ENCODE measurements at regions not wholly inside any gene's neighbourhood (a gene's known extent, or its start where the extent isn't known, plus 50 kb on each side); places are given as distances from the start of the nearest gene placed in this dataset.

DNA sequence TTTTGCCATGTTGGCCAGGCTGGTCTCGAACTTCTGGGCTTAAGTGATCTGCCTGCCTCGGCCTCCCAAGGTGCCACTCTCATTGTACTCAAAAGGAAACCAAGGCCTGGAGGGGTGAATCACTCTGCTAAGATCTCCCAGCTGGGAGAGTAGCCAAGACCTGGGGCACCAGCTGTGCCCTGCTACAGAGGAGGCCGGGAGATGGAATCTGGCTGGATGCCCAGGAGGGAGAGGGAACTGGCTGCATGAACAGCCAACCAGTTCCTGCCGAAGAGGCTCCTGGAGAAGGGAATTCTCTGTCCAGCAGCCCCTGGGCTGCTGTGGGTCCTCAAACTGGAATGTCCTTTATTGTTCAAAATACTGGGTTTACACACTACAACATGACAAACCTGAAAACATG, 238.7 kb upstream of the CIBAR2 start:
- no peak for DNase-seq

DNA sequence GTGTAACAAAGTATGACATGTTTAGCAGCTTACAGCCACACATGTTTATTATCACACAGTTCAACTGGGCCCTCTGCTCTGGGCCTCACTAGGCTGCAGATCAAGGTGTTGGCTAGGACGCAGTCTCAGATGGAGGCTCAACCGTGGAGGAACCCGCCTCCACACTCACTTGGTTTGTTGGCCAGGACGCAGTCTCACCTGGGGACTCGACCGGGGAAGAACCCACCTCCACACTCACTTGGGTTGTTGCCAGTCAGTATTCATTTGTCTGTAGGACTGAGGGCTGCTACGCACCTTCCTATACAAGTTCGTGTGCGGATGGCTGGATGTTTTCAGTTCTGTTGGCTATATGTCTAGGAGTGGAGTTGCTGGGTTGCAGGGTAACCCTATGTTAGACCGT, 240.7 kb upstream of the CIBAR2 start:
- no peak for DNase-seq

DNA sequence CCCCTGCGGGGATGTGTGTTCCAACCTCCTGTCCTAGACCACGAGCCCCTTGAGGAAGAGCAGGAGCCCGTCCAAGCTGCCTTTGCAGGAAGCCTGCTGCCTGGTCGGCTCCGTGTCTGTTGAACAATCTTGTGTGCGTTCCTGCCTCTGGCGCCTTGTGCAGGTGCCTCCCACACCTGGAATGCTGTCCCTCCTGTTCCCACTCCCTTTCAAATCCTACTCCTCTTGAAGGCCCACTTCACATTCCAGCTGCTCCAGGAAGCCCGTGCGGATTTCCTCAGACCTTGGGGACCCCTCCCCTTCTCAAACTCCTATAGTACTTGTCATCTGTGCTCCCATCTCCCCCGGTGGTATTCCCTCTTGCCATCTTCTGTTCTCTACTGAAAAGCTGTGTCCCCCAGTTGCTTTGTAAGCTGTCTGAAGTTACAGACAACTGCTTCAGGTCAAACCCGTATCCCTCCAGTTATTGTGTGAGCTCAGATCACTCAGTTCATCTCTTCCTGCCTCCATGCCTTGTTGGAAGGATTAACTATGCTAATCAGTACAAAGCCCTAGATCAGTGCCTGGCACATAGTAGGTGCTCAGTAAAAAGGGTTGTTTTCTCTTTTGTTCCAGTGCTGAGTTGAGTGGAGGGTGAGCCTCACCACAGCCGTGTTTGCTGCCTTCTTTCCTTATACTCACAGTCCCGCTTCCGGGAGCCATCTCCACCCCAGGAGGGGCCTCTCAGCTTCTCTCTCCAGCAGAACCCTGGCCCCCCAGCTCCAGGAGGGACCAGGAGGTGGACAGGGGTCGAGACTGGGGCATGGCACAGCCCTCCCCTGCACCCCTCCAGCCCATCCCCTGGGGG, 241.8 kb upstream of the CIBAR2 start:
- no peak for DNase-seq

DNA sequence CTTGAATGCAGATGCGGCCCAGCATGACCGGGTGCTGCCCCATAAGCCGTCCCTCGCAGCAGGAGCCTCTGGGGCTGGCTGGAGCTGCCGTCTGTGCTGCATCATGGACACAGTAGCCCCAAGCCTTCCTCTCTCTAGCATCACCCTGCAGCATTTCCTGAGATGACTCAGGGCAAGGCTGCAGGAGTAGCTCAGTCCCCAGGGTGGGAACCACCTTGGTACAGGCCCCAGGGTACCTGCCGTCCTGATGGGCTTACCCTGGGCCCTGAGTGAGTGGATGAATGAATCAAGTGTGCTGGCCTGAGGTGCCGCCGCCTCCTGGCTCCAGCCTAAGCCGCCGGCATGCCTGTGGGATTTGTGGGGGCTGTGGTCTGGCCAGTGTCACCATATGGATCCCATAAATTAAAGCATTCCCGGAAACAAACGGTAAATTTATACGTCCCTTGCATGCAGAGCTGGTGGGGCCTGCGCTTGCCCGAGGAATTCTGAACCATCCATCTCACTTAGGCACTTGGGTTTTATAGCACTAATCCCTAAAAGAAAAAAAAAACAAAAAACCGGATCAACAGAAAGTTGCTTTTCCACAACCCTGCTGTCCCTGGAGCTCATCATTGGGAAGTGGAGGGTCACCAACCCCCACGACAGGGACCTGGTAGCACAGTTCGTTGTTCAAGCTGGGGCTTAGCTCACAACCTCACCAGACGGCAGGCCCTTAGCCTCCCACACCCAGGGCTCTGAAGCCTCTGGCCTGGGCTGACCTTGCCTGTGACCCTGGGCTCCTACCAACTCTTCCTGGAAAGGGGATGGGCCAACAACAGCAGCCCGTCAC, 242.6 kb upstream of the CIBAR2 start:
- no peak for DNase-seq

DNA sequence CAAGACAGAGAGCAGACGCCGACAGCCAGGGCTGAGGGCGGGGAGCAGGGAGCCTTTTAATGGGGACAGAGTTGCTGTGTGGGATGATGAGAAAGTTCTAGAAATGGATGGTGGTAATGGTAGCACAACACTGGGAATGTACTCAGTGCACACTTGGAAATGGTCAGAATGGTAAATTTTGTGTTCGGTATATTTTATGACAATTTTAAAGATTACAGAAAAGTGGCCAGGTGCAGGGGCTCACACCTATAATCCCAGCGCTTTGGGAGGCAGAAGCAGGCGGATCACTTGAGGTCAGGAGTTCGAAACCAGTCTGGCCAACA, 243.2 kb upstream of the CIBAR2 start:
- DNase-seq: no peak

DNA sequence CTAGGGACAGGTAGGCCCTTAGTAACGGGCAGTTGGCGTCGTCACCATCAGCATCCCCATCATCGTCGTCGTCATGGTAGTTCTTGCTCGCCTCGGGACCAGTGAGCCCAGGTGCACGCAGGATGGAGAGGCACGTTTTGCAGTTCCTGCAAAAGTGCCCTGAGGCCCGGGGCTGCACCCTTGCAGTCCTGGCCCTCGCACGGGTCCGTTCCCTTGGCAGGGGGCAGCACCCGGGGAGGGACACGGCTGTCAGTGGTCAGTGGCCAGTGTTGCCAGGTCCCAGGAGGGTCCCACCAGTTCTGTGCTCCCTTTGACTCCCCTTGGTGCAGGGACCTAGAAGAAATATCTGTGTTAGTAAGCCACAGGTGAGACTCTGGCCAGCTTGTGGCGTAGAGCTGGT, 243.9 kb upstream of the CIBAR2 start:
- DNase-seq: no peak

DNA sequence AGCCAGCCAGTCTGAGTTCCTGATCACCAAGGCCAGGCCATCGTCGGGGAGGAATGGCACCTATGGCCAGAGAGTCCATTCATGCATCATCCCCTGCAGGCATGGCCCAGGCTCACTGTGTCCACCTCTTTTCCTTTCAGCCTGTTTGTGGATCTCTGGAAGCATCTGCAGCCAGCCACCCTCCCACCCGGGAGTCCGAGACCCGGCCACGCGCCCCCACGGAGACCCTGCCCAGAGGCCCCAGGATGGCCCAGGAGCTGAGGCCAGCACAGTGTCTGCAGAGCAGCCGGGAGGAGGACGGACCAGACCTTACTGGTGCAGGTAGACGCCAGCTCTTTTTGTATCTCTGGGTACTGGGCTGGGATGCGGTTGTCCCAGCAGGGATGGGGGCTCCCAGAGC, 245.1 kb upstream of the CIBAR2 start:
- no peak for DNase-seq

DNA sequence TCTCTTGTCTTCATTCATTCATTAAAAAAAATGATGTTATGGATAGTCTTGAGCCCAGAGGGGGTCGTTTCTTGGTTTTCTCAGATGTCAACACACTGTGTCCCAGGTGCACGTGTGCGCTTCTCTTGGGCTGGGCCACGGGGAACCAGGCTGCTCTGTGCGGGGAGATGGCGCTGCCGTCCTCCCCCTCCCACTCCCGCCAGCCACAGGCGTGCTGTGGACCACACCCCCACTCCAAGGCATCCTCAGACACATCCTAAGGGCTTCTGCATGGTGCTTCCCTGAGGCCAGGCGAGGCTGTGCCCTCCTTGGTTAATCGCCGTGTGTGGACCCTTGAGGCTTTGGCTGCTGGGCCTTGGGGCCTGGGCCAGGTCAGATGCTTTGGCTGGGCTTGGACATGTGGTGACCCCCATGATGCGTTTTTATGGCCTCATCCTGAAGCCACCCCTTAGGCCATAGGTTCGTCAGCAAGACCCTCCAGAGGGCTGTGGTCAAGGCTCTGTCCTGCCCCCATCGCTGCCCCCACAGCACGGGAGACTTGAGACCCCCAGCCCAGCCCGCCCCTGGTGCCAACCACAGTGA, 245.7 kb upstream of the CIBAR2 start:
- no peak for DNase-seq

DNA sequence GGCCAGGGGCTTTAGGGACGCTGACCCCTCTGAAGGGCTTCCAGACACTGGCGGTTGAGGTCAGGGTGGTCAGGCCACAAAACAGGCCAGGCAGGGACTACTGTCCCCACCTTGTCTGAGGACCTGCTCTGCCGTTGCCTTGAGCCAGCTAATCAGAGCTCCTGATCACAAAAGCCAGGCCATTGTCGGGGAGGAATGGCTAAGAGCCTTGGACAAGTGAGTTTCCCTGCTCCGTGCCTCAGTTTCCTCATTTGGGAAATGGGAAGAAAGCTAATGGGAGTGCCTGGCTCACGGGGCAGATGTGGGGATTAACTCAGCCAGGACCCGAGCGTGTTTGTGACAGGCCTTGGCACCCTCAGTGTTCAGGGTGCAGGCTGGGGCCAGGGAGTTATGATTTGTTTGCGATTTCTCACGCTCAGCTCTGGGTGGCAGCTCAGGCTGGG, 246.5 kb upstream of the CIBAR2 start:
- no peak for DNase-seq

DNA sequence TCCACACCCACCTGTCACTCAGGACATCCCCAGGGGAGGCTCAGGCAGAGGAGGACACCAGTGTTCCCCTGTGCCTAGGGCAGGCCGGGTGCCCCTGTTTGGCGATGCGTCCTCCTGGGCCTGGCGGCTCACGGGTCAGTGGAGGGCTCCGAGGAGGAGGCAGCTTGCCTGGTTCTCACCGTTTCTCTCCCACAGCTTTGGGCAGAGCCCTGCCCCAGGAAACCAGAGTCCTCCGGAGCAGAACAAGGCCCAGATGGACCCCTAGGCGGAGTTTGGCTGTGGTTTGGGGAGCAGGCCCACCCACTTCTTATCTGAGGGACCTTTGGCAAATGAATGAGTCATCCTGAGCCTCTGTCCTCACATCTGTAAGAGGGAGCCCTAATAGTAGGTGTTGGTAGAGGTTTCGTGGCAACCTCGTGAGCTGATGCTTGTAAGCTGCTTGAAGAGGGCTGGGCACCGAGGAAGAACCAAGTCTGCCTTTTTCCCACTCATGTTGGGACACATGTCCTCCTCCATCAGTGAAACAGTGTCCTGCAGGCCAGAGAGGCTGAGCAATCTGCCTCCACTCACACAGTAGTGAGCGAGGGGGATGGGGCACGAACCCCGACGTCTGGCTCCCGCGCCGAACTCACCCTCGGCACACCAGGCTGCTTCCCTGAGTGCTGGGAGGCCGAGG, 247.0 kb upstream of the CIBAR2 start:
- no peak for DNase-seq

DNA sequence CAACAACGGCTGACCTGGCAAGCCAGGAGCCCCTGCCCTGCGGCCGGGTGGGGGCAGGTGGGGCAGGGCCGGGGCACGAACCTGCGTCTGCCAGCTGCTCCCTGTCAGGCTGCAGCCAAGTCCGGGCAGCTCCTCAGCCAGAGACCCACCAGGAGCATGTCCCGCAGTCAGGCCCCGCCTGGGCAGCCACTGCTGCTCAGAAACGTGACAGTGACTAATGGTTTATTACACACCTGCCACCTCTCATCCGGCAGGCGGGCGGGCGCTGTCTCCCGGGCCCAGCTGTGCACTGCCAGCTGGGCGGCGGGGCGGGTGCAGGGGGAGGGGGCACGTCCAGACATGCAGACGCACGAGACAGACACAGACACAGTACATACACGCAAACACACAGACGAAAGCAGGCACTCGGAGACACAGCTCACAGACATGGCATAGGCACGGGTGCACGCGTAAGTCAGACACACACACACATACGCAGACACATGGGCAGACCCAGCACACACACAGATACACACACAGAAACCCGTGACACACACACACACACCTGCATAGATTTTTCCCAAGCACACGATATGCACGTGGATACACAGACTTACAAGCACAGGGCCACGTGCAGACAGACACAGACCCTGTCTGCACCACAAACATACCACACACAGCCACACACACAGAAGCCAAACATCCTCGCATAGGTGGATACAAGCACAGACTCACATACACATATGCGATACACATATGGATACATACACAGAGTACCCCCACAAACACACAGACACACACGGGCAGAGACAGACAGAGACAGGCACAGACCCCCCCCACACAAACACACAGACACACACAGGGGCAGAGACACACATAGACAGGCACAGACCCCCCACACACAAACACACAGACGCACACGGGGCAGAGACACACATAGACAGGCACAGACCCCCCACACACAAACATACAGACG, 248.3 kb upstream of the CIBAR2 start:
- DNase-seq: no peak

DNA sequence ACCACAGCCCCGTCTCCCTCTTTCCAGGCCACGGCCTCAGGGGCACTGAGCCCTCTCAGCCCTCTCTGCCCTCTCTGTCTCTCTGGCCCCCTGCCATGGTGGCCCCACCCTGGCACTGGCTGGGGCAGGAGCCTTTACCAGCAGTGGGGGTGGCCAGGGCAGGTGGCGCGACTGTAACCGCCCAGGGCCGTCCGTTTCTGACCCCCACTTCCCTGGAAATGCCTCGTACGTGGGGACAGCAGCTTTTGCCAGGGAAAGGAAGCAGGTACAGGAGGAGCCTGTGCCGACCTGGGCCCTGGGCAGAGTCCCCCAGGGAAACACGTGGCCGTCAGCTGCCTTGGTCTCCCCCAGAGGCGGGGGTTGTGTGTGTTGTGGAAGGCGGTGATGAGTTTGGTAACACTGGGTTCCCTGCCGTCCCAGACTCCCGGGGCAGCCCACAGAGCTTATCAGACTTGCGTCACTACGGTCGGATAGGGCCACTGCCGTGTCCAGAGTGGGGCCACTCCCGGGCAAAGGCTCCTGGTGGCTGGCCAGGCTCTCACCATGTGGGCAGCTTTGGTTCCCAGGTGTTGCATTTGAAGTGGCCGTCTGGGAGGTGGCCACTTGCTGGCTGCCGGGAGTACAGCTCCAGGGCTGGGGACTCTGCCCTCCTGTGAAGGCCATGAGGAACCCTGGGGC, 249.3 kb upstream of the CIBAR2 start:
- DNase-seq: no peak

DNA sequence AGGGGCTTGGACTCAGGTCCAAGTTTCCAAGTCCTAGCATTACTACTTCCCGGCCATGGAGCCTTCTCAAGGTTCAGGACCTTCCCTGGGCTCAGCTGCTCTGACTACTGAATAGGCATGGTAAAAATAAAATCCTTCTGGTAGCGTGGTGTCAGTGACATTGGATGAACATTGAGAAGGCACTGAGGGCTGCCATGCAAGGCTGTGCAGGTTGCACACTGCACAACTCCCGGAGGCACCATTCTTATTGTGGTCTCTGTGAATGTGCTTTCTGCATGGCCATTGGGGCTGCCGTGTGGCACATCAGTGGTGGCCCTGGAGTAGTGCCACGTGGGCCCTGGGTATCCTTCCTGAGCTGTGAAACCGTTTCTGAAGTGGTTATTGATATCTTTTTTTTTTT, 250.2 kb upstream of the CIBAR2 start:
- DNase-seq: no peak

DNA sequence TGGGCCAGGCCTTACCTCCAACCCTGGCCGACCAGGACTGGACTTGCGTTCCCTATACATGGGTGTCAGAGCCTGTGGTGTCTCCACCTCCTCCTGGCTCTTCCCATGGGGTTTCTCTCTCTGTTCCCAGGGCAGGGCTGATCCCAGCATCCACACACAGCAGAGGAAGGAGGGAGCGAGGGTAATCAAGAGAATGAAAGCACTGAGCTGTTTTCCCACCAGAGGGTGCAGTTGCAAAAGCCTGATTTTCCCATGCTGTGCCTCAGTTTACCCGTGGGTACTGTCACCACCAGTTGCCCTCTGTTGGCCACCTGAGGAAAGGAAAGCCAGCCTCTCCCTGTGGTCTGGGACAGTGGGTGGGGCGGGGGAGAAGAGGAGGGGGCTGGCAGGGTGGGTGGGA, 249.7 kb upstream of the GSE1 start:
- no peak for DNase-seq

DNA sequence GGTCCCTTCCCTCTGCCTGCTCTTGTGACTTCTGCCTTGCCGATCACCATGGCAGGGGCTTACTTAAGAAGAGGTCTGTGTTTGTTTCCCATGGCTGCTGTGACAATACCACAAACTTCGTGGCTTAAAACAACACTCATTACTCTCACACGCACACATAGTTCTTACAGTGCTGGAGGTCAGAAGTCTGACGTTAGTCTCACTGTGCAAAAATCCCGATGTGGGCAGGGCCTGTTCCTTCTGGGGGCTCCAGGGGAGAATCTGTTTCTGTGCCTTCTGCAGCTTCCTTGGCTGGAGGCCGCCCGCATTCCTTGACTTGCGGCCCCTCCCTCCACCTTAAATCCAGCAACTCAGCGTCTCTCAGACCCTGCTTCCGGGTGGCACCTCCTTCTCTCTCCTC, 249.2 kb upstream of the GSE1 start:
- DNase-seq: no peak

DNA sequence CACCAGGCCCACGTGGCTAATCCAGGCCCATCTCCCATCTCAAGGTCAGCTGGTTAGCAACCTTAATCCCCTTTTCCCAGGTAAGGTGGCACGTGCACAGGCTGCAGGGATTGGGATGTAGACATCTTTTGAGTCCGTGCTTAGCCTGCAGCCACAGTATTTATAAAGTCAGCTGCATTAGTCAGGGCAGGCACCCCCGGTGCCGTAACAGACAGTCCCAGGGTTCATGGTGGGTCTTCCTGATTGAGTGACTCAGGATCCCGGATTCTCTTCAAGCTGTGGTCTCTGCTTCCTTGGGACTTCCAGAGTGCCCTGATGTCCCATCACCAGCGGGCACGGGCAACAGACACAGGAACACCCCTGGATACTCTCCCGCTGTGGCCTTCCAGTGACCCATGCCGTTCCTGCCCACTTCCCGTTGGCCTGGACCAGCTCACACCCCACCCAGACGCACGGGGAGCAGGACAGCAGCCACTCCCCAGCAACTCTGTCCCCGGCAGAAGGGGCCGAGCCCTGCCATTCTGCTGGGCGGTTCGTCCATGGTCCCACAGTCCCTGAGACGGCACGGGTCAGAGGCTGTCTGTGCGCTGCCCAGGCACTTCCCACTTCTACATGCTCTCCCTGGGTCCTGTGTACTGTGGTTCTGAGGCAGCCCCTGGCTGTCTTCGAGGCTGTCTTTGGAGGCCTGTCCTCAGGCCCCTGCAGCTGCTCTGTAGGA, 248.6 kb upstream of the GSE1 start:
- no peak for DNase-seq

DNA sequence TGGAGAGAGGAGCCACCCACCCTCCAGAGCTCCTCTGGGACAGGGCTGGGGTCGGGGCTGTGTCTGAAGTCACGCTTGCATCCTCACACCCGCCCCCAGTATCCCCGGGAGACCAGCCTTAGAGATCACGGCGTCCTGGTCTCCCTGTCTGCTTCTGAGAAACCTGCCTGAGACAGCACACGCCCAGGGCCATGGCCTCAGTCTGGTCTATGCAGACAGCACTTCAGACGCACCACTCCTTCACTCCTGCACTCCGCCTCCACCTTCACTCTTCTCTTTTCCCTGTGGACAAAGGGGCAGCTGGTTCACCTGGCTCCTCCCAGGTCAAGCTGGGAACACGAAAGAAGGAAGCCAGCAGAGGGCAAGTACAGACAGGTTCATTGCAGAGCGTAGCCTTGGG, 248.0 kb upstream of the GSE1 start:
- no peak for DNase-seq

DNA sequence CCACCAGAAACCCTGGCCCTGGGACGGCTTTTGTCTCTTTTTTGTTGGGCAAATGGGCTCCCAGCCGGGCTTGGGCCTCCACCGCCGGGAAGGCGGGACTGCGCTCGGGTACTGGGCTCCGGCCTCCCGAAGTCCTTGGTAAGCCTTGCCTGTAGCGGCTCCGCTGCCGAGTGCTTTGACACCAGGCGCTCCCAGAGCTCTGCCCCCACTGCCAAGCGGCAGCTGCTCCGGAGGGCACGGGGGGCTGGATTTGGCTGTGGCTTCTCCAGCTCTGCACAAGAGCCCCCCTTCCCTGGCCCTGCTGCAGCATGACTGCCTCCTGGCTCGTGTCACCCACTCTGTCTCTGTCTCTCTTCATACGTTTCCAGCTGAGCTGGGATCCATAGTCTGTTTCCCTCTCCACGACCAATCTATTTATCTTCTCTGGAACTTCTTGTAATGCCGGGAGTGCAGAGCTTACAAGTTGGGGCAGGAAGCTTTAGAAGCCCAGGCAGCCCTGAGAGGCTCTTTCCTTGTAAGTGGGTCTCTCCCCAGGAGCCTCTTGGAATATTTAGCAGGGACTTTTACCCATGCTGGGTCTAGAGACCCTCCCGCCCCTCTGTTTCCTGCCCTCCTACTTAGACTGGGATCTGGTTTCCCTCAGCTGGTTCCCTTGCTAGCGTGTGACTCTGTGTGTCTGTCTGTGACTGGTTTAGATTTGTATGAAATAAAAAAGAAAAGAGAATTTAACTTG, 246.9 kb upstream of the GSE1 start:
- DNase-seq: no peak

DNA sequence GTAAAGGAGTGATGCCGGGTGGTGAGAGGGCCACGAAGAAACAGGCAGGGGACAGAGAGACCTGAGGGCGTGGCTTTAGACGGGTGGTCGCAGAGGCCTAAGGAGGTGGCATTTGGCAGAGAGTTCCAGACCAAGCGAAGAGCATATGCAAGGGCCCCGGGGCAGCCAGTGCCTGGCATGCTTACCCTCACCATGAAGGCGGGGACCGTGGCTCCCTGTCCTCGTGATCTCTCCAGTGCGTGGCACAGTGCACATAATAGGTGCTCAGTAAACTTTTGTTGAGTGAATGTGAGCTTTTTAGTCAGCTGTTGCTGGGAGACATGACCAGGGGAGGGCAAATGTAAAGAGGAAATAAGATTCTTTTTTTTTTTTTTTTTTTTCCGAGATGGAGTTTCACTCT, 245.6 kb upstream of the GSE1 start:
- no peak for DNase-seq

DNA sequence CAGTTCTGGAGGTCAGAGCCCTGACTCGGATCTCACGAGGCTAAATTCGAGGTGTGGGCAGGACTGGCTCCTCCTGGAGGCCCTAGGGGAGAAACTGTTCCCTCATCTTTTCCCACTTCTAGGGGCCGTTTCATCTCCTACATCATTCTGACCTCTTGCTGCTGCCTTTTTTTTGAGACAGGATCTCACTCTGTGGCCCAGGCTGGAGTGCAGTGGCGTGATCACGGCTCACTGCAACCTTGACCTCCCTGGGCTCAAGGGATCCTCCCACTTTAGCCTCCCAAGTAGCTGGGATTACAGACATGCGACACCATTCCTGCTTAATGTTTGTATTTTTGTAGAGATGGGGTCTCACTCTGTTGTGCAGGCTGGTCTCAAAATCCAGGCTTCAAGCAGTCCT, 244.1 kb upstream of the GSE1 start:
- DNase-seq: no peak
